ENCODE measurements at regions not wholly inside any gene's neighbourhood (a gene's known extent, or its start where the extent isn't known, plus 50 kb on each side); places are given as distances from the start of the nearest gene placed in this dataset.

DNA sequence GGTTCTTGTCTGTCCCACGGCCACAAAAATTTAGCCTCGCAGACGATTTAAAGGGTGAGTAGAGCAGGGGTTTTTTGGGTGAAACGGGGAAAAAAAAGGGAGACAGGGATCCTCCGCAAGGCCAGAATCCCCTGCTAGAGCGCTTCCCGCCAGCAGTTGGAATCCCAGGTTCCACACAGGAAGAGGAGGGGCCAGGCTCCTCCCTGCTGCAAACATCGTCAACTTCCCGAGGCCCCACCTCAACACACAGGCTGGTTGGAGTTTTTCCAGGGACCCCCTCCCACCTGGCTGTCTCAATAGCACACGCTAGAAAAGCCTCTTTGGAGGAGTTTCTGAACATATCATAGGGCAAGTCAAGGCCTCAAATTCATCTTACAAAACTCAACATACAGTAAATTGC is 112.7 kb downstream of the MTERF1 start:
- TF ChIP-seq, protein P1, sequence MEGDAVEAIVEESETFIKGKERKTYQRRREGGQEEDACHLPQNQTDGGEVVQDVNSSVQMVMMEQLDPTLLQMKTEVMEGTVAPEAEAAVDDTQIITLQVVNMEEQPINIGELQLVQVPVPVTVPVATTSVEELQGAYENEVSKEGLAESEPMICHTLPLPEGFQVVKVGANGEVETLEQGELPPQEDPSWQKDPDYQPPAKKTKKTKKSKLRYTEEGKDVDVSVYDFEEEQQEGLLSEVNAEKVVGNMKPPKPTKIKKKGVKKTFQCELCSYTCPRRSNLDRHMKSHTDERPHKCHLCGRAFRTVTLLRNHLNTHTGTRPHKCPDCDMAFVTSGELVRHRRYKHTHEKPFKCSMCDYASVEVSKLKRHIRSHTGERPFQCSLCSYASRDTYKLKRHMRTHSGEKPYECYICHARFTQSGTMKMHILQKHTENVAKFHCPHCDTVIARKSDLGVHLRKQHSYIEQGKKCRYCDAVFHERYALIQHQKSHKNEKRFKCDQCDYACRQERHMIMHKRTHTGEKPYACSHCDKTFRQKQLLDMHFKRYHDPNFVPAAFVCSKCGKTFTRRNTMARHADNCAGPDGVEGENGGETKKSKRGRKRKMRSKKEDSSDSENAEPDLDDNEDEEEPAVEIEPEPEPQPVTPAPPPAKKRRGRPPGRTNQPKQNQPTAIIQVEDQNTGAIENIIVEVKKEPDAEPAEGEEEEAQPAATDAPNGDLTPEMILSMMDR (conservative IDR thresholded peaks at IDR 0.05; ENCODE audit: low read length), result no peak
- no peak for TF ChIP-seq EZH2phosphoT487 (IDR thresholded peaks at IDR 0.05; ENCODE audit: borderline replicate concordance)
- H2AFZ ChIP-seq (ENCODE audit: low read length), result no peak overlapping the region

DNA sequence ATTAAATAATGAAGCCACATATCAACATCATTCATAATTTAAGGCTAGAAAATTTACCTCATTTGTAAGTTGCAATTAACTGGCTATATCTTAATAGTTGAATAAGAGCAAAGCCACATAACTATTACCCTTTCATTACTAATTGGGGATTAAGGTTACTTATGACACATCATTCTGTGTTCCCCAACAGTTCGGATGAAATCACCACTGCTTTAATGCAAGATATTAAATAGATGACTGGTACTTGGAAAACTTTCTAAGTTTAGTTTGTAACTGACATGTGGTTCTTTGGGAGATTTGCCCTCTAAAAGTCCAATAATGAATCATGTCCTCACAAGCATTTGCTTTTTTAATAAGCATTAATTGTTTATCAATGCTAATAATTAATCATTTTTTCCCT is 109.1 kb downstream of the MTERF1 start:
- H3K27me3 ChIP-seq (ENCODE audit: insufficient read depth, low read length, poor library complexity, severe bottlenecking), result no peaks in the 10 kb centered on the region
- no peaks in the 10 kb centered on the region for H3K9me3 ChIP-seq (ENCODE audit: insufficient read depth, low read depth, low read length)
- H2AFZ ChIP-seq (ENCODE audit: low read length), result no peak overlapping the region
- H3K9me2 ChIP-seq (replicated peaks; ENCODE audit: low read depth, low read length), result no peaks in the 10 kb centered on the region
- no peaks in the 10 kb centered on the region for H3K4me1 ChIP-seq (ENCODE audit: insufficient read depth, low read length, poor library complexity, severe bottlenecking)
- H3K4me2 ChIP-seq (ENCODE audit: low read depth, low read length, poor library complexity, severe bottlenecking), result no peak overlapping the region
- H3K36me3 ChIP-seq (ENCODE audit: insufficient read depth, low read length), result no peaks in the 10 kb centered on the region
- H3K9ac ChIP-seq (ENCODE audit: low read depth, low read length, poor library complexity, severe bottlenecking), result no peak overlapping the region
- H3K4me3 ChIP-seq (ENCODE audit: low read length, poor library complexity, severe bottlenecking), result no peak overlapping the region
- TF ChIP-seq EZH2phosphoT487 (IDR thresholded peaks at IDR 0.05; ENCODE audit: borderline replicate concordance), result no peak
- no peaks in the 10 kb centered on the region for H3K79me2 ChIP-seq (ENCODE audit: insufficient read depth, low read length)
- no peaks in the 10 kb centered on the region for H4K20me1 ChIP-seq (ENCODE audit: insufficient read depth, low read length, poor library complexity, severe bottlenecking)
- H3F3A ChIP-seq (ENCODE audit: low read depth), result no peaks in the 10 kb centered on the region

More for the DNA sequence above, 112.7 kb downstream of the MTERF1 start:
- Histone ChIP-seq H3K27me3 (ENCODE audit: insufficient read depth, low read length, poor library complexity, severe bottlenecking) (no peaks in the 10 kb centered on the region), H3K36me3 (ENCODE audit: insufficient read depth, low read length) (no peaks in the 10 kb centered on the region), H4K20me1 (ENCODE audit: insufficient read depth, low read length, poor library complexity, severe bottlenecking) (no peaks in the 10 kb centered on the region), H3K79me2 (ENCODE audit: insufficient read depth, low read length) (no peaks in the 10 kb centered on the region), H3F3A (ENCODE audit: low read depth) (no peaks in the 10 kb centered on the region), H3K4me2 (ENCODE audit: low read depth, low read length, poor library complexity, severe bottlenecking) (no peak overlapping the region), H3K9ac (ENCODE audit: low read depth, low read length, poor library complexity, severe bottlenecking) (no peak overlapping the region), H3K9me2 (replicated peaks; ENCODE audit: low read depth, low read length) (no peaks in the 10 kb centered on the region), H3K9me3 (ENCODE audit: insufficient read depth, low read depth, low read length) (no peaks in the 10 kb centered on the region), H3K4me1 (ENCODE audit: insufficient read depth, low read length, poor library complexity, severe bottlenecking) (no peaks in the 10 kb centered on the region), H3K4me3 (ENCODE audit: low read length, poor library complexity, severe bottlenecking) (no peak overlapping the region)

DNA sequence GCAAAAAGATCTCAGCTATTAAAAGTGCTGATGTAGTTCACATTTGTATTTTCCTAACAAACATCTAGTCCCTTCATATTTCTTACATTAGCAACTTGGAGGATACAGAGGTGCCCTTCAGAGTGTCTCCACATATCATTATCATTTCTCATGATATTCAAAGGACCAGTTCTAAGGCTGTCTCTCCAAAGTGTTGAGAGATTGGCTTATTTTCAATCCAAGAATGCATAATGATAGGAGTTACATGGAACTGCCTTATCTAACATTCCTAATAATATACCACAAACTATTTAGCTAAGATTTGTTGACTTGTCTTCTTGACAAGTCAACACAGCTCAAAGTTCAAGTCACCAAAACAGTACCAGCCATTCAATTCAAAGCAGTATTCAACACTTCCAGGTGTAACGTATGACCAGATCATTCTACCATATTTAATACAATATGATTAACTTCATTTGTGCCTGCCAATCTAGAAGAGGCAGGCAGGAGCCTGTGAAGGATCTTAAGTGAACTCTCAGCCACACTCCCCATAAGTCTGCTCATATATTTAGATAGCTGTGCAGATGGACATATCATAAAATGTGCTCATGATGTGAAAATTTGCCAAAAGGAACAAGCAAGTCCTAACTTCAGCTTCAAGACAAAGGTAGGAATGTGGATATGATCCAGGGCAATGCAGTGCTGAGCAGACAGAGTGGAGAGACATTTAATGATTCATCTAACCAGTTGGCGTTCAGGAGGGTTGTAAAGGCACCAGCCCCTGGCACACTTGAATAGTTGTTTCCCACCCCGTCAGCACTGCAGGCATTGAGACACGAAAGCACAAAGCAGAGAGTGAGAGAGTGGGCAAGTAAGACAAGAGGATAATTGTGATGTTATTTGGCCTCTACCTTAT is 108.3 kb downstream of the MTERF1 start:
- Histone ChIP-seq H3K9me3 (ENCODE audit: insufficient read depth, low read depth, low read length) (no peaks in the 10 kb centered on the region), H3F3A (ENCODE audit: low read depth) (no peaks in the 10 kb centered on the region), H3K9ac (ENCODE audit: low read depth, low read length, poor library complexity, severe bottlenecking) (no peak overlapping the region), H3K4me1 (ENCODE audit: insufficient read depth, low read length, poor library complexity, severe bottlenecking) (no peaks in the 10 kb centered on the region), H3K79me2 (ENCODE audit: insufficient read depth, low read length) (no peaks in the 10 kb centered on the region), H3K4me3 (ENCODE audit: low read length, poor library complexity, severe bottlenecking) (no peak overlapping the region), H3K9me2 (replicated peaks; ENCODE audit: low read depth, low read length) (no peaks in the 10 kb centered on the region), H4K20me1 (ENCODE audit: insufficient read depth, low read length, poor library complexity, severe bottlenecking) (no peaks in the 10 kb centered on the region), H3K27me3 (ENCODE audit: insufficient read depth, low read length, poor library complexity, severe bottlenecking) (no peaks in the 10 kb centered on the region), H3K4me2 (ENCODE audit: low read depth, low read length, poor library complexity, severe bottlenecking) (no peak overlapping the region), H3K36me3 (ENCODE audit: insufficient read depth, low read length) (no peaks in the 10 kb centered on the region), H2AFZ (ENCODE audit: low read length) (no peak overlapping the region)
- TF ChIP-seq, protein P1 (conservative IDR thresholded peaks at IDR 0.05; ENCODE audit: low read length), result no peak
- no peak for TF ChIP-seq EZH2phosphoT487 (IDR thresholded peaks at IDR 0.05; ENCODE audit: borderline replicate concordance)
